ENCODE measurements at regions not wholly inside any gene's neighbourhood (a gene's known extent, or its start where the extent isn't known, plus 50 kb on each side); places are given as distances from the start of the nearest gene placed in this dataset.

DNA sequence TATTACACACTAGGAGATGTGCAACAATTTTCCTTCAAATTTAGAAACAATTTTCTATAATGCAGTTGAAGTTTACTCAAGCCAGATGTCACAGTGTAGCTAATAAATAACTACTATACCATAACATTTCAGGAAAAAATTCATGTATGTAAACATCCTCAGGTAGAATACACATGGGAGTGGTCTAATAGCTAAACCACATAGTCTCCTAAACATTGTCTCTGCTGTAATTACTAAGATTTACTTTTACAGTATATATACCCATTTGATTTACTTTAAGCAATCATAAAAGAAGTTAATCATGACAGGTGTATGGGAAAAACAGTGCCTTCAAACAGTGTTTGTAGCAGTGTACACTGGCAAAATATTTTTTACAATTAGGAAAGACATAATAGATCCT, 110.1 kb upstream of the GRM7 start:
- no peak for TF ChIP-seq CTCF (IDR thresholded peaks at IDR 0.05; ENCODE audit: borderline replicate concordance, extremely low read depth, low read length, poor library complexity, severe bottlenecking)
- TF ChIP-seq EZH2 (IDR thresholded peaks at IDR 0.05; ENCODE audit: borderline replicate concordance, low read depth, low read length, severe bottlenecking), result no peak

Measured in DND-41 (cell line).